ENCODE measurements at regions not wholly inside any gene's neighbourhood (a gene's known extent, or its start where the extent isn't known, plus 50 kb on each side); places are given as distances from the start of the nearest gene placed in this dataset.

DNA sequence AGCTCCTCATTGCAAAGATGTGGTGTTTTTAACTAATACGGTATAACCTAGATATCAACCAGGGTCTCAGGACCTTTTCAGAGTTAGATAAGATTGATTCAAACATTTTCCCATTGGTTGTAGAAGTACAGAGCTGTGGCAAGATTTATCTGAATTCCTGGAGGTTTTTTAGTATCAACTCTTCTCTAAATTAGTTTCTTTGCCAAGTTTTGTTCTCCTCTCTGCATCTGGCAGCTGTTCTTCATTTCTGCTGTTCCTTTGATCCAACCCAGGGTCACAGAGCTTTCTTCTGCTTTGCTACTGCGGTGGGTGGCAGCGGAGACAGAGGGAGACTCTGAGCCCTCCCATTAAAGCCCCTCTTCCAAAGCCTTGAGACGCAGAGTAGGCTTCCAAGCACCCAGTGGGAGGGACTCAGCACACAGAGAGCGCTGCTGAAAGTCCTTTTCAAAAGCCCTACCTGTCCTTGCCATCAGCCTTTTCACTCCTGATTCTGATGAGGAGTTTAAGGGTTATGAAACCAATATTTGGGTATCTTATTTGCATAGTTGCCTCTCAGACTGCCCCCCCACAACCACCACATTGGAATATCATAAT lies 146.3 kb upstream of the EEPD1 start:
- CTCF ChIA-PET: interaction anchor here (0.6 to 1.0 kb wide), 3 partner anchors 14 to 313 kb away, joined by 3 read pairs; no protein-coding TSS in a partner anchor
- no peaks in the 10 kb centered on the region for H3K4me1 ChIP-seq (ENCODE audit: control insufficient read depth in 1 of 2, insufficient read depth in 2 of 2, low read depth in 1 of 2, low read length in 1 of 2)
- 89% methylated on average over 5 of the region's 5 CpGs for WGBS (ENCODE audit: low lambda C conversion rate)
- H3K27ac ChIP-seq (ENCODE audit: low read depth in 2 of 2, low read length in 1 of 2): no peak overlapping the region
- no peaks in the 10 kb centered on the region for H3F3A ChIP-seq (replicated peaks; ENCODE audit: insufficient read depth)
- no peaks in the 10 kb centered on the region for H3K9me2 ChIP-seq
- H4K20me1 ChIP-seq (ENCODE audit: insufficient read depth): no peaks in the 10 kb centered on the region
- no peaks in the 10 kb centered on the region for H3K9me3 ChIP-seq
- H3K27me3 ChIP-seq (ENCODE audit: insufficient read depth): no peaks in the 10 kb centered on the region
- no peak overlapping the region for H3K4me3 ChIP-seq (ENCODE audit: low read depth in 2 of 2, low read length in 1 of 2)
- TF ChIP-seq RCOR1 (IDR thresholded peaks at IDR 0.05; ENCODE audit: low read length): no peak
- no peak for TF ChIP-seq SIN3A (IDR thresholded peaks at IDR 0.05; ENCODE audit: borderline replicate concordance, low read depth, low read length)
- TF ChIP-seq TEAD4 (IDR thresholded peaks at IDR 0.05; ENCODE audit: borderline replicate concordance, insufficient read depth): no peak
- TF ChIP-seq, protein P1, sequence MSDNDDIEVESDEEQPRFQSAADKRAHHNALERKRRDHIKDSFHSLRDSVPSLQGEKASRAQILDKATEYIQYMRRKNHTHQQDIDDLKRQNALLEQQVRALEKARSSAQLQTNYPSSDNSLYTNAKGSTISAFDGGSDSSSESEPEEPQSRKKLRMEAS (IDR thresholded peaks at IDR 0.05; ENCODE audit: low read depth): no peak
- no peak for TF ChIP-seq MXI1 (IDR thresholded peaks at IDR 0.05; ENCODE audit: low read depth, low read length)
- no peak for TF ChIP-seq POLR2AphosphoS5 (IDR thresholded peaks at IDR 0.05; ENCODE audit: low read depth, low read length)
- no peak for TF ChIP-seq EP300 (IDR thresholded peaks at IDR 0.05; ENCODE audit: borderline replicate concordance in 1 of 2, low read depth in 1 of 2, low read length in 1 of 2)
- TF ChIP-seq FOSL2 (IDR thresholded peaks at IDR 0.05; ENCODE audit: borderline replicate concordance, low read depth): no peak
- H3K4me2 ChIP-seq: no peak overlapping the region
- no peak for DNase-seq
- no peaks in the 10 kb centered on the region for H3K79me2 ChIP-seq (ENCODE audit: insufficient read depth)
- POLR2A ChIA-PET: no interaction called here
- H3K36me3 ChIP-seq (replicated peaks in 1 of 2; ENCODE audit: control insufficient read depth in 1 of 2, insufficient read depth in 2 of 2, low read length in 1 of 2): no peaks in the 10 kb centered on the region
- no peak overlapping the region for H2AFZ ChIP-seq (ENCODE audit: low read depth)
- H3K9ac ChIP-seq: no peak overlapping the region

DNA sequence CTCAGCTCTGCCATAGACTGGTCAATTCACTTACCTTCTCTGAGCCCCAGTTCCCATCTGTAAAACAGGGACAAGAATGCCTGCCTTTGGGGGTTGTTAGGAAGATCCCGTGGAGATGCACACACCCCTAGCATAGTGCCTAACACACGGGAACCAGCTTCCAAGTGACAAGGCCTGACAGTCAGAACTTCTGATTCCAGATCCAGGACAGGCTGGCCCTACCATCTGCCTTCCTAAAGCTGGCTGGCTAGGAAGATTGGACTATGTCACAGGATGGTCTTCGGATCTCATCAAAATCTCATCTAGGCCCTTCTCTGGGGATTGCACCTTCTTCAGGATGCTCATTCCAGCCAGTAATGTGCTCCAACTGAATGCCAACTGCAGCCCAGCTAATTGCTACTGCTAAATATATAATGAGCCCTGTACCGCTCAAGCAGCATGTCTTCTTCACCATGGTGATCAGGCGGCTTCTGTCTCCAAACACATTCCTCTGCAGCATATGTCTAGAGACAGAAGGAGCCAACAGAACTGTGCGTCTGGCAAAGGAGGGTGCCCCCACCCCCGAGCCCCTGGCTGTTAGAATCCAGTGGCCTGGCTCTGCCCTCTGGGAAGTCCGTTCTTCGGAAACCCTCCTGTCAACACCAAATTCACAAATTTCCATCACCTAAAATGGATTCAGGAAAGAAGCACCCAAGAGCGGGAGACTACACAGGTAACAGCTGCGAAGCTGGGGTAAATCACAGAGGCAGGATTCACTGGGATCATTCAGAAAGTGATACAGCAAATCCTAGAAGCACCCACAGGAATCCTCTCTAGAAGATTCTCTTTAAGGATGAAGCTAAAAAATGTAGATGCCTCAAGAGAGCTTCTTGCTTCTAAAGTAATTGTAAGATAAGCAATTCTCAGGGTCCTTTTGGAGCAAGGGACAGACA lies 142.1 kb upstream of the EEPD1 start:
- Histone ChIP-seq H4K20me1 (ENCODE audit: insufficient read depth) (no peaks in the 10 kb centered on the region), H2AFZ (ENCODE audit: low read depth) (no peak overlapping the region), H3K9me2 (no peaks in the 10 kb centered on the region), H3K4me3 (ENCODE audit: low read depth in 2 of 2, low read length in 1 of 2) (no peak overlapping the region), H3K4me1 (ENCODE audit: control insufficient read depth in 1 of 2, insufficient read depth in 2 of 2, low read depth in 1 of 2, low read length in 1 of 2) (peaks cover 0 to 3% of the 10 kb centered on the region in 2 experiments; a peak in 1 of 4 replicates), H3K9ac (no peak overlapping the region), H3K79me2 (ENCODE audit: insufficient read depth) (no peaks in the 10 kb centered on the region), H3K4me2 (no peak overlapping the region), H3K27me3 (ENCODE audit: insufficient read depth) (no peaks in the 10 kb centered on the region), H3K9me3 (no peaks in the 10 kb centered on the region), H3K36me3 (replicated peaks in 1 of 2; ENCODE audit: control insufficient read depth in 1 of 2, insufficient read depth in 2 of 2, low read length in 1 of 2) (no peaks in the 10 kb centered on the region), H3F3A (replicated peaks; ENCODE audit: insufficient read depth) (no peaks in the 10 kb centered on the region), H3K27ac (ENCODE audit: low read depth in 2 of 2, low read length in 1 of 2) (no peak overlapping the region)
- 88% methylated on average over 11 of the region's 11 CpGs for WGBS (ENCODE audit: low lambda C conversion rate)
- DNase-seq: no peak
- POLR2A ChIA-PET: no interaction called here
- CTCF ChIA-PET: interaction anchor here (0.7 to 3.0 kb wide), 8 partner anchors 25 to 308 kb away, joined by 3 to 11 read pairs (median 4); no protein-coding TSS in a partner anchor
- TF ChIP-seq MEF2A (IDR thresholded peaks at IDR 0.05; ENCODE audit: borderline replicate concordance, low read depth) (no peak), FOXM1 (IDR thresholded peaks at IDR 0.05; ENCODE audit: low read depth) (no peak), FOXJ3 (CRISPR knock-in tag; IDR thresholded peaks at IDR 0.05) (no peak), RXRA (IDR thresholded peaks at IDR 0.05; ENCODE audit: borderline replicate concordance, low read depth) (no peak), FOSL2 (IDR thresholded peaks at IDR 0.05; ENCODE audit: borderline replicate concordance, low read depth) (no peak), JUND (IDR thresholded peaks at IDR 0.05) (no peak), CHD2 (IDR thresholded peaks at IDR 0.05; ENCODE audit: low read length, partially characterized antibody) (no peak)

Measured in SK-N-SH (cell line).